ENCODE measurements at regions not wholly inside any gene's neighbourhood (a gene's known extent, or its start where the extent isn't known, plus 50 kb on each side); places are given as distances from the start of the nearest gene placed in this dataset.
"Not testable (repeated sequence)": the region's sequence is repeated elsewhere in the genome, so short reads cannot be mapped to it uniquely, and the experiment has no call there.

- no peak for DNase-seq
Measured at GRCh38 chr7:86006909-86007308, 636.8 kb upstream of the GRM3 start.

DNA sequence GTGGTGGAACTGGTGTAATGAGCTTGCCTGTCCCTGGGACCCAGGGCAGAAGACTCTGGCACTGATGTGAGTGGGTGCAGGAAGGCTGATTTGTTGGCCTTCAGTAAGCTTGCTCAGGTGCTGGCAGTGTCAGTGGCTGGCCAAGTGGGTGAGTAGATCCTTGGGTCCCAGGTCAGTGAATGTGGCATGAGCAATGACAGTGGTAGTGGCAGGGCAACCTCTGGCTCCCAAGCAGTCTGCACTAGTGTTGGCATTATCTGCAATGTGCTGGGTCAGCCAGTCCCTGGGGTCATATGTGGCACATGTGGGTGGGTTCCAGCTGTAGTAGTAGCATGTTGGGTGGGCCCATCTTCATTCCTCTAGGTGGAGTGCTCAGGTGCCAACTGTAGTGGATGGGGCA lies 640.9 kb upstream of the GRM3 start:
- no peak for DNase-seq

- DNase-seq = no peak
Measured at GRCh38 chr7:85997515-85997914, 646.2 kb upstream of the GRM3 start.

- DNase-seq = no peak
Measured at GRCh38 chr7:85995101-85995500, 648.6 kb upstream of the GRM3 start.

DNA sequence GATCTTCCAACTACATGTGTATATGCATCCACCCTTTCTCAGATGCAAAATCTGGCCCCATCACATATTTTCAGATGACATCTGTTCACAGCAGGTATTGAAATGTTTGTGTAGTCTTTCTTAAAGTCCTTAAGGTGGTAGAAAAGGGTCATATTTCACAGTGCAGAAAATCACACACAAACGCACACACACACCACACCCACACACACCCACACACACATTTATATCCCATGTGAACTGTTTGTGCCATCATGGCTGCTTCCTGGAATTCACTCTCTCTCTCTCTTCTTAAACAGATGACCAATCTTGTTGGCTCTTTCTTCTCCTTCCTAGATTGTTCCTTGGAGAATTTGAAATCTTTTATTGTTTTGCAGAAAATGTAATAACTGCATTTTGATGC lies 663.0 kb upstream of the GRM3 start:
- no peak for DNase-seq

GRCh38 chr7:85974176-85974575 lies 669.5 kb upstream of the GRM3 start:
- DNase-seq = no peak

DNA sequence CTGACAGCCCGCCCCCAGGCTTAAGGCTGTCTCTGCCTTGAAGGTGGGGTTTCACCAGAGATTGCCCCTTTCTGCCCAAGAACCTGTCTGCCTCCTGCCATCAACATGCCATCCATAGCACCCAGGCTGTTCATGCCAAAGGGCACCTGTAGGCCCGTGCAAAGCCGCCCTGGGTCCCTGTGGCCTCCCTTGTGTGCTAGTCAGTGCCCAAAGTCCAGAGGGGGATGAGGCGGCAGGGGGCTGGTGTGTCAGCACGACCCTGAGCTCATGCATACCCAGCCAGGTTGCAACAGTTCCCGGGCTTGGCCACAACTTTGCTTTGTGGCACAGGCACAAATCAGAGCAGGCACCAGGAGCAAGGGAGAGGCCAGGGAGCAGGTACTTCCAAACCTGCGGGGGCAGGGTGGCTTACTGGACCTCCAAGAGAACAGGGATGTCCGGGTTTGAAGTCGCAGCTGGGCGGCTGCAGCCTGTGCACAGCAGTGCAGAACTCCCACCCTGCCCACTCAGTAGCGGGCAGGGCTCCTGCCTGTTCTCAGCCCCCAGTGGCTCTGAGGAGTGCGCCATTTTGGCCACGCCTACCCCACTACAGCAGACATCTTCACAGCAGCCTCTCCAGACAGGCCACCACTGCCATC lies 671.1 kb upstream of the GRM3 start:
- no peak for DNase-seq

GRCh38 chr7:85954961-85955360 lies 688.7 kb upstream of the GRM3 start:
- DNase-seq = no peak

DNA sequence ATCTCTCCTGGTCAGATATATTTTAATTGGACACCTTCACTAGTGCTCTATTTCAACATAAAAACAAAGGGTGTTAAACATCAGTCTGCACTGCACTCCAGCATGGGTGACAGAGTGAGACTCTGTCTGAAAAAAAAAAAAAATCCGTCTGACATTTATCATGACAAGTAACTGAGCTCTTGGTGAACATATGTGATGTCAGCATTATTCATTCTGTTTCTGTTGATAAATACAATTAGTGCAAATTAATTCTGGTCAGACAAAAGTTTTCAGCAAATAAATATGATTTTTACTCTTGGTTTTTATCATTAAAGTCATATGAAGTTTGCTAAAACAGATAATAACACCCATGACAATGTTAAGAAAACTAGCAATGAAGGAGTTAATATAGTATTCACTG lies 692.8 kb upstream of the GRM3 start:
- no peak for DNase-seq

DNA sequence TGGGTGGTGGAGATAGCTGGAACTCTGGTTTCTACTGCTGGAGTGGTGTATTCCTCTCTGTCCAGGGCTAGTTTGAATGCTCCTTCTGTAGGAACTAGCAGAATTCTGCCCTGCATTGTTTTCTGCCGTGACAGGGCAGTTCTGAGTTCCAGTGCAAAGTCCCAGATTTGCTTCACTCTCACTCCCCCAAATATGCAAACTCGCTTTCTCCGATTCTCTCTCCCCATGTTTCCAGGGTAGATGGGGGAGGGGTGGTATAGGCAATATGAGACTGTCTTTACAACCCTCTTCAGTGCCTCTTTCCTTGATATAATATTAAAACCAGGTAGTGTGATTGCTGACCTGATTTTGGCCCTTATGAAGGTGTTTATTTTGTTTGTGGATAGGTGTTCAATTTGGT lies 693.3 kb upstream of the GRM3 start:
- DNase-seq = no peak

- no peak for DNase-seq
Measured at GRCh38 chr7:85947767-85948166, 695.9 kb upstream of the GRM3 start.

GRCh38 chr7:85940798-85941197 lies 702.9 kb upstream of the GRM3 start:
- no peak for DNase-seq

DNA sequence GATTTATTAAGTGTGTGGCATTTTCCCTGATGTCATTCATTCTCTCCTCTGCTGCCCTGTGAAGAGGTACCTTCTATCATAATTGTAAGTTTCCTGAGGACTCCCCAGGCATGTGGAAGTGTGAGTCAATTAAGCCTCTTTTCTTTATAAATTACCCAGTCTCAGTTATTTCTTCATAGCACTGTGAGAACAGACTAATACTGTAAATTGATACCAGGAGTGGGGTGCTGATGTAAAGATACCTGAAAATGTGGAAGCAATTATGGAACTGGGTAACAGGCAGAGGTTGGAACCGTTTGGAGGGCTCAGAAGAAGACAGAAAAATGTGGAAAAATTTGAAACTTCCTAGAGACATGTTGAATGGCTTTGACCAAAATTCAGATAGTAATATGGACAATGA lies 711.8 kb upstream of the GRM3 start:
- DNase-seq = no peak

DNA sequence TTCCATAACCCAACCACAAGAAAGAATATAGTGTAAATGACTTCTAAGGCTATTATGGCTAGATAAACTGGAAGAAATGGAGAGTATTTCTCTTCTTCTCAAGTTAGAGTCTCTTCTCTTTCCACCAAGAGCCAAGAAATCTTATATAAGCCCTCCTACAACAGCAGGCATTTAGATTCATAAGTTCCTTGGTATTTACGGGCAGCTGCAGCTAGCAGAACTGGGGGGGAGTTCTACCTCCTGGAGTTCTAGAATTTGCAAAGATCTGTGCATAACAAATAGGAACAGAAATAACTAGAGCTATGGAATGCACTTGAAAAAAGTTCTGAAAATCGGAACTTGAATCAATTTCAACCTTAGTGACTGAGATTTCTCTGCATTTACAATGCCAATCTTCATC lies 715.2 kb upstream of the GRM3 start:
- DNase-seq = no peak

- DNase-seq = no peak
Measured at GRCh38 chr7:85927226-85927625, 716.5 kb upstream of the GRM3 start.

- no peak for DNase-seq
Measured at GRCh38 chr7:85924062-85924461, 719.6 kb upstream of the GRM3 start.

GRCh38 chr7:85916016-85916415 lies 727.7 kb upstream of the GRM3 start:
- no peak for DNase-seq

DNA sequence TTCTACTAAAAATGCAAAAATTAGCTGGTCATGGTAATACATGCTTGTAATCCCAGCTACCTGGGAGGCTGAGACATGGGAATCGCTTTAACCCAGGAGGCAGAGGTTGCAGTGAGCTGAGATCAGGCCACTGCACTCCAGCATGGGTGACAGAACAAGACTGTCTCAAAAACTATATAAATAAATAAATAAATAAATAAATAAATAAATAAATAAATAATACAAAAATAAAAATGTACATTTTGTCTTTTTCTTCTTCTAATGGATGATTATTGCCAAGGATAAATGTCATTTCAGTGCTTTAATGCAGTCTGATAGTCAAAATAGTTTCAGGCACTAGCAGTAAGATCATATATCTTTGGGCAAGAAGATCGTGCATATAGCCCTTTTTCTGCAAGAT lies 727.6 kb upstream of the SEMA3D start:
- DNase-seq = no peak

DNA sequence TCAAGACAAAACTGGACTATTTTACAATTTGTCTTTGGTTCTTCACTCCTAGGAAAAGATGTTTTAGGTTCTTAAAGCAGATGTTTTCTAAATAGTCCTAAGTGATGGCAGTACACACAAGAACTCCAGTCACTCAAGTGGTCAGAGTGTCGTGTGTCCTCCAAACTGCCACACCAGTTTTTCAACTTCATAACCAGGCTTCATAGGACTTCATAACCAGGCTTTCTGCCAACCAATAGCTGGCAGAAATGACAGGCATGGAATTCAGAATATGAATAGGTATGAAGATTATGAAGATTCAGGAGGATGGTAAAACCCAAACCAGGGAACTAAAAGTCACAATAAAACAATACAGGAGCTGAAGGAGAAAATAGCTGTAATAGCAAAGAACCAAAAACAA lies 721.2 kb upstream of the SEMA3D start:
- no peak for DNase-seq

- DNase-seq = no peak
Measured at GRCh38 chr7:85897967-85898366, 711.1 kb upstream of the SEMA3D start.

DNA sequence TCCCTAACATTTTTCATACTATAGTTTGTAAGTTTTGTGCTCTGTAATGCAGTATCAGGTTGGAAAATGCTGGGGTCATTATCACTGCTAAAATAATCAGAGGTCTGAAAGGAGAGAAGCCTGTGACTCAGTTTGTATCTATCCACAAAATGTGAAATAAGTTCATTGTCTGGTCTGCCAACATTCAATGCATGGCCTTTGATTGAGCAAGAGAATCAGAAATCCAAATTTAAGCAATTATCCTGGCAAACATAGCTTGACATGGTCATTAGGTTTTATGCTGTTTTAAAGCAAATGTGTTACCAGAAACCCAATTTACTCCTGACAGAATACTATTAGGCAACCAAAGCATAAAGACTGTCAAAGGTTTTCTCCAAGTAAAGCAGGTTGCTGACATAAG lies 709.7 kb upstream of the SEMA3D start:
- DNase-seq = no peak

DNA sequence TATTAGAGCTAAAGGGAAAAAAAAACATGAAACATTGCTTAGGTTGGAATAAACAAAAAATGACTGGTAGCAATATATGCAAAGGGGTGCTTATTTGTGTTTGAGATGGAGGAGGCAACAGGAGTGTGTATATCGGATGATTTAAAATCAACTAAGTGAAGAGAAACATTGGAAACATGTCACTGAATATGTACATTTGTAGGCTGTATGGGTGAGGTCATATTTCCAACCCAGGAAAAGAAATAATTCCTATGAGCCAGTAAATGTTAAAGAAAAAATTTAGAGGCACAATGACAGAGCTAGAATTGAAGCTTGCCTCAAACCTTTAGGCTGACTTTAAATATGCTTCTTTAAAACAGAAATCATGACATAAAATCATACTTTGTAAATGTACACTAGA lies 709.0 kb upstream of the SEMA3D start:
- DNase-seq = no peak

DNA sequence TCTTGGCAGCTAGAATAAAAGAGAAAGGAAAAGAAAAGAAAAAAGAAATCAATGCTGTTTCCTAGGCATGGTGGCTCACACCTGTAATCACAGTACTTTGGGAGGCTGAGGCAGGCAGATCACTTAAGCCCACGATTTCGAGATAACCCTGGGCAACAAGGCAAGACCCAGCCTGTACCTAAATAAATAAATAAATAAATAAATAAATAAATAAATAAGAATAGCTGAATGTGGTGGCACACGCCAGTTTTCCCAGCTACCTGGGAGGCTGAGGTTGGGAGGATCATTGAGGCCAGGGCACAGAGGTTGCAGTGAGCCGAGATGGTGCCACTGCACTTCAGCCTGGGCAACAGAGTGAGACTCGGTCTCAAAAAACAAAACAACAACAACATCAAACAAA lies 705.0 kb upstream of the SEMA3D start:
- DNase-seq = not testable (repeated sequence)

DNA sequence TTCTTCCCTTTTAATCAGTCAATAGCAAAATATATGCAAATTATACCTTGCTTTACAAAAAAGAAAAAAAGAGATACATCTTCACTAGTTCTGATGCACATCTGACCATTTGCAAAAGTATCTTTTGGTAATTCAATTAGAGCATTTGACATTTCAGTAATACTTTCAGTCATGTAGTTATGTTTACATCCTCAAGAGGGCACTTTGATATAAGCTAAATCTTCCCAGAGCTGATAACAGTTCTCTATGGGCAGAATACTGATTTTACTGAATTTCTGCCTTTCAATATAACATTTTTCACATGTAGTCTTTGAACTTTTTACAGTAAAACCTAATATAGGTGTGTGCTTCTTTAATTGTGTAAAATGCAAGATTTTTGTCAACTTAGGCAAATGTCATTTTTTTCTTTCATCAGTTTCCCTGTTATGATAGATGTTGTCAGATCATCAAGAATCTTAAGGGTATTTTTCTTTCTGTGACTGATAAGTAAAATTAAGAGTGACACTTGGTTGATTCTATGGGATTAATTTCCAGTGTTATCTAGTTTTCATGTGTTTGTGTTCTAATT lies 703.5 kb upstream of the SEMA3D start:
- DNase-seq = peak in 1 of 2 donors; percentile 24

- DNase-seq = no peak
Measured at GRCh38 chr7:85887133-85887532, 700.3 kb upstream of the SEMA3D start.
